Smooth muscle cell of the brain vasculature (primary cell): ENCODE measurements at regions not wholly inside any gene's neighbourhood (a gene's known extent, or its start where the extent isn't known, plus 50 kb on each side); places are given as distances from the start of the nearest gene placed in this dataset.
A peak's percentile ranks its signal among the peaks of the same experiment; 100 is the strongest.

ENCODE experiments used
- DNase-seq: peaks from one replicate; pipeline ENCODE4 v3.0.0-alpha.2; 2012; ENCODE audit warnings: low read depth, low spot score

GRCh38 chr1:84759756-84760155 is 69.5 kb upstream of the SSX2IP start:
- no peak for DNase-seq

- no peak for DNase-seq
These were observed 68.8 kb upstream of the SSX2IP start for GRCh38 chr1:84758968-84759491.

- no peak for DNase-seq
These were observed 68.2 kb upstream of the SSX2IP start for GRCh38 chr1:84758476-84758875.

GRCh38 chr1:84757301-84757700 is 67.0 kb upstream of the SSX2IP start:
- DNase-seq, result no peak

GRCh38 chr1:84756455-84757082 is 66.3 kb upstream of the SSX2IP start:
- no peak for DNase-seq

GRCh38 chr1:84756001-84756400 is 65.7 kb upstream of the SSX2IP start:
- DNase-seq, result no peak

- DNase-seq, result no peak
These were observed 65.0 kb upstream of the SSX2IP start for GRCh38 chr1:84755216-84755615.

- no peak for DNase-seq
These were observed 64.1 kb upstream of the SSX2IP start for GRCh38 chr1:84754386-84754703.

- DNase-seq, result peak; percentile 43
These were observed 63.5 kb upstream of the SSX2IP start for GRCh38 chr1:84753516-84754385.

- no peak for DNase-seq
These were observed 60.0 kb upstream of the SSX2IP start for GRCh38 chr1:84750110-84750730.

- DNase-seq, result no peak
These were observed 59.2 kb upstream of the SSX2IP start for GRCh38 chr1:84749427-84749826.

- DNase-seq, result no peak
These were observed 58.1 kb upstream of the SSX2IP start for GRCh38 chr1:84748364-84748763.

GRCh38 chr1:84745857-84746256 is 55.6 kb upstream of the SSX2IP start:
- DNase-seq, result no peak

GRCh38 chr1:84743896-84744295 is 53.6 kb upstream of the SSX2IP start:
- DNase-seq, result no peak

GRCh38 chr1:84742653-84743052 is 52.4 kb upstream of the SSX2IP start:
- DNase-seq, result no peak

GRCh38 chr1:84740050-84740714 is 49.9 kb upstream of the SSX2IP start:
- DNase-seq, result no peak
